SKM-1 (cell line): ENCODE measurements at regions not wholly inside any gene's neighbourhood (a gene's known extent, or its start where the extent isn't known, plus 50 kb on each side); places are given as distances from the start of the nearest gene placed in this dataset.
"Not testable (repeated sequence)": the region's sequence is repeated elsewhere in the genome, so short reads cannot be mapped to it uniquely, and the experiment has no call there.

ENCODE experiments used
- DNase-seq: peaks from one replicate; lab custom pipeline; 2025; ENCODE audit not compliant: unreplicated experiment; lab: John Stamatoyannopoulos, UW

DNA sequence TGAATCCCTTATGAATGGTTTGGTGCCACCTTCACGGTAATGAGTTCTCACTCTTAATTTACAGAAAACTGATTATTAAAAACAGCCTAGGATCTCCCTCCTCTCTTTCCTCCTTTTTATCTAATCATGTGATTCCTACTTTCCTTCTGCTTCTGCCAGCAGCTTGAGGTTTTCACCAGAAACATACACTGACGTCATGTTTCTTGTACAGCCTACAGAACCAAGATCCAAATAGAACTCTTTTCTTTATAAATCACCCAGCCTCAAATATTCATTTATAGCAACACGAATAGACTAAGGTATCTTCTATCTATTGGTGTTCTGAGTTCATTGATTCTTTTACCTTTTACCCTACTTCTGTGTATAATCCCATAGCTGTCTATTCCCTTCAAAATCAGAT, 388.9 kb upstream of the CDH10 start:
- DNase-seq: no peak

DNA sequence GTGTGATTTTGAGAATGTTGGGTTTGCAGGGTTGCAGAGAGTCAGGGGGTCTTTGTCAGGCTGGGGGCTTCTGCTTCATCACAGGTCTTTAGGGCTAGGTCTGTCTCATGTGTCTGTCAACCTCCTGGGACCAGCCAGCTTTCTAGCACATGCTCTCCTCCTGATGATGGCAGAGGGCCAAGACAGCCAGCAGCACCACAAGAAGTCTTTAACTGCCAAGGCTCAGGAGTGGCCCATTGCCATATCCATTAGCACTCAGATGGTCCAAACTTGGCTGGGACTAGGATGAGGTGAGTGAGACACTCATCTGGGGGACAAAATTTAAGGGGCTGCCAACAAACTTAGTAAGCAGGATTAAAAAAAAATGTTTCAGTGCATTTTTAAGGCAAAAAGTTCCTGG, 384.2 kb upstream of the CDH10 start:
- no peak for DNase-seq

DNA sequence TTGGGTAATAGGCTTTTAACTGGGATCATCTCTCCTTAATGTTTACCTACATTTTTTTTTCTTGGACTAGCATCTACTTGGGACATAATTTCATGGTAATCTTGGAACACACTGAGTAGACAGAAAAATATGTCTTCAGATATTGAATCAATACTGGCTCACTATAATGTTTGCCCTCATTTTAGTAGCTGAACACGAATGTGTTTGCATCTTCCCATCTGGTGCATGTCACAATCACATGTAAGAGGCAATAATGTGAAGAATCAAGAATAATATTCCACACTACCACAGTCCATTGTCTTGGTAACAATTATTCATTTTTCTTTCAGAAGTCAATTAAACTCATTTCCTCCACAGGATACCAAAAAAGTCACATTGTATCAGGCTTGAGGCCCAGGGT, 382.7 kb upstream of the CDH10 start:
- no peak for DNase-seq

DNA sequence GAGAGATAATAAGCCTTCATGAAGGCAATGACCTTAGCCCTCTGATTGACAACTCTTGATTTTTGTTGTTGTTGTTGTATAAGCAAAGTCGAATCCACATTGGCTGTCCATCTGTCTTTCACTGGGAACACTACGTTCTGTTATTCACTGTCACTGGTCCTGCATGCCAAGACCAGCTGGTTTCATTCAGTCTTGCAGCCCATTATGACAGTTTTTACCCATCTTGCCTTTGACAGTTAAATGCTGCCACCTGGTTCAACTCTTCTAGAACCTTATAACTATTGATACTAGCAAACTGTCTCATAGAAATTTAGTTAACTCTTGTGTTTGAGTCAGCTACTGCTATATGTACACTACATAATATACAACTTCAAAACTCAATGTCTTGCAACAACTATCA, 382.3 kb upstream of the CDH10 start:
- DNase-seq: no peak

DNA sequence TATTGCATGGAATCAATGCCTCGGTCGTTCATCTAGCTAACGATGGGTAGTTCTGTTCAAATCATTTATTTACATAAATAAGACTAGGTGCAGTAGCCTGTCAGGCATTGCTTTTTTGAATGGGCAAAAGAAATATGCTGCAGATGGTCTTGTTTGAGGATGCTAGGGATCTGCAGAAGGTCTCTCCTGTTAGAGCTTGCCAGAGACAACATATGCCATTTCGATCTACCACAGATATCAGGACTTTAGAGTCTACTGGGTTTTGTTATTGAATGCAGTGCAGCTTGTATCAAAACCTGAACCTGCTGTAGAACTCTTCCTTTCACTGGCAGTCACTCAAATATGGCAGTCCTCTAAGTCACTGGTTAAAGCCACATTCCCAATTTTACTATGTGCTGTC, 381.1 kb upstream of the CDH10 start:
- DNase-seq: no peak

DNA sequence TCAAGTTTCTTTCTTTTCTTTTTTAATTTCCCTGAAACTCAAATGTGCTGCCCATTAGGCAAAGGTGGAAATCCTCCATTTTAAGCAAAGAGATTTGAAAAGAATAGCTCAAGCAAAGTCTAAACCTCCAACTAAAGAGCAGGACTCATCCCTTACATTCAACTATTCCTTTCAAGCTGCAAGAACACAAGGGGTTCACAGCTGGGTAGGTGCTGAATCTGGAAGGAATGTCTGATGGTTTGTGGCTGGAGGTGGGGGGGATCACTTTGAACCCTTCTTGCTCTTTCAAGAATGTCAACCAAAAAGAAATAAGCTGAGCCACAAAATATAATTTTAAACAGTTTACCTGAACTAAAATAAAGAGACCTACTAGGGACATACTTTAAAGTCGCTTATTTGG, 375.7 kb upstream of the CDH10 start:
- DNase-seq: no peak

DNA sequence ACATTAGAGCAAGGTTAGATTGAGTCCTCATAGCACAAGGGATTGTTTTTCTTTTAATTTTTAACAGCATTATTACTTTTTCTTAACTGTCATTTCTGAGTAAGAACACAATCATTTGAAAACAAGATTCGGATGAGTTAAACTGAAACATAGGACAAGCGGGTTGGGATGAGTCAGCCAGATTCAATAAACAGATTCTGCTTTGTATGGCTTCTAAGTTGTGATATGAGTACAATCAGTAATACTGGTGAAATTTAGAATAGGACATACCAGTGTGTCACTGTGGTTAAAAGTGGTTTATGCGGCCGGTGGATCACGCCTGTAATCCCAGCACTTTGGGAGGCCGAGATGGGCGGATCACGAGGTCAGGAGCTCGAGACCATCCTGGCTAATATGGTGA, 364.3 kb upstream of the CDH10 start:
- no peak for DNase-seq

DNA sequence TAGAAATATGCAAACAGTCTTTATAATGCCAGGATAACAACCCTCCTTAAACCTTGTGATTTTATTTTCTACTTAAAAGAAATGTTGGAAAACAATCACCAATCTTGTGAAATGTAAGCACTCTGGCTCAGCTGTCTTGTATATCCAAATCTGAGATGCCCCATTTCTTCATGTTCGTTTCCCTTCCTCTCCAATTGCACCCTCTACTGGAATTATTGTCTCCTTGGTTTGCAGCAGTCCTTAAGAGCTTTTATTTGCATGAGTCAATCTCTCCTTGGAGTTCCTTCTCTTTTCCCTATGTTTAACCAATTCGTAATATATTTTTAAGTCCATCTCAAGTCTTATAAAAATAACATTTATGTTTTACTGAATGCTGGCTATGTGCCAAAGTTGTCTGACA, 362.0 kb upstream of the CDH10 start:
- DNase-seq: peak; percentile 27

DNA sequence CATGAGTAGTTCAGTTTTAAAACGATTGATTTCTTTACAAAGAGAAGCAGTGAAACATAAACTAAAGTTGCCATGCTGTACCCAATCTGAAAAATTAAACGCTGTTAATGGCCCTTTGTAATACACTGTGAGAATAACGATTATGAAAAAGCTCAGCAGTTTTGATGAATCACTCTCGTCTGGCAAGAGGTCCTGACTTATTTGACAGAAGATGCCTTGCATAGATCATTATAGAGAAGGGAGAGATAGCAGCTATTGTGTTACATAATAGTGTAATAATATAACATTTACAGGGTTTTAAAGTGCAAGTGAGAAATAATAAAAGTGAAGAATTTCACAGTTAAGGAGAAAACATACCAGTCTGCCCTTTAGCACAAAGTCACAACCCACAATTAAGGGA, 361.5 kb upstream of the CDH10 start:
- DNase-seq: no peak

DNA sequence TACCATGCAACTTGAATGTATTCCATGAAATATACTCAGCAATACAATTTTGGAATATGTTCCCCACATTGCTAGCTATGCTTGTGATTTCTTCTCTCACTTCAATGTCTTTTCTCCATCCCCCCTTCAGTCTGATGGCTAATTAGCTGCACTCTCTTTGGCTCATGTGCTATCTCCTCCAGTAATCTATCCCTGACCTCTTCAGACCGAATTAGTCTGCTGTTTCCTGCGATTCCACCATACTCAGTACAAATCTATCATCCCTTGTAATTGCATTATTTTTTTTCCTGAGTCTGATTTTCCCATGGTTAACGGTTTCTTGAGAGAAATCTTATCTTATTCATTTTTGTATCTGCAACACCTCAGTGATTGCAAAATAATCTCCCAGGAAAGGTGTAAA, 360.7 kb upstream of the CDH10 start:
- no peak for DNase-seq

DNA sequence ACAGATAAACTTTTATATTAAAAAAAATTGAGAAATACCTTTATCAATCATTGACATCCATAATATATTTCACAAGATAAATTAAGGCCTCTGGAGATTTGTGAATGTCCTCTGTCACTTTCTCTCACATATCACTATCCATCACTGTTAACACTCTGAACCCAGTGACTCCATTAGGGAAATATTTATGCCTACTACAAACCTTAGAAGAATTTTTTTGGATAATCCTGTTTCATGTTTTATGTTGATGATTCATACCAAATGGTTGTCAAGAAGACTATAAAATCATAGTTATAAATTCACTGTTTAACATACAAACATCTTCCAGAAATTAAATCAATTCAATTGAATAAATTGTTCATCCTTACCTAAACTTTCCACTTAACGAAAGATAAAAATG, 357.6 kb upstream of the CDH10 start:
- DNase-seq: no peak

DNA sequence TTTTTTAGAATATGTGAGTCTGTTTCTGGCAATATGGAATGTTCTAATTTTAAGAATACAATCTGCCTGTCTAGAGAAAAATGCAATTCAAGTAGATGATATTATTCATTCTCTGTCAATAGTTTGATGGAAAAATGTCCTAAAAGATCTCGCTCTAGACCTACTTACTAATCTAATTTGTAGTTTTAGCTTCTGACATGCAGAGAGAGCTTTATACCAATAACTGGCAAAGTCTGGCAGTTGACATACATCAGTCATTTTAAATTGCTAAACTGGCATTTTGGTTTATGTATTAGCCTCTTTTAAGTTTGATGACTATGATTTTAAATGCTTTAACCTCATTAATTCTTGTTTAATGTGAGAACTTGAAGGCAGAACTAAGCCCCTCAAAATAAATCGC, 355.0 kb upstream of the CDH10 start:
- DNase-seq: no peak

DNA sequence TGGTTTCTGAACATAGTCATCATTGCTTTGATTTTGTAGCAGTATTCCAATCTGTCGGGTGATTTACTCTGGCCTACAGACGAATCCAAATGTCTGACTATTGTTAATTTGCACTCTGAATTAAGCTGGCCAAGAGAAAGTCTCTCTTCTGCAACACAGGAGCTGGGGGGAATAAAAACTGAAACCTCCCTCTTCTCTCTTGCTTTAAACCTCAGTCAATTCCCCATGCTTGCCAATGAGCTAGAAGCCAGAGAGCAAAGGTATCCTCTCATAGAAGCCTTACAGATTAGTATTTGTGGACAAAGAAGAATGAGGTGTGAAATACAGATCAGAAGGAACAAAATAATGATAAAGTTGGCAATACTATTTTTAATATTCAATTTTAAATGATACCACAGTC, 353.9 kb upstream of the CDH10 start:
- DNase-seq: no peak

DNA sequence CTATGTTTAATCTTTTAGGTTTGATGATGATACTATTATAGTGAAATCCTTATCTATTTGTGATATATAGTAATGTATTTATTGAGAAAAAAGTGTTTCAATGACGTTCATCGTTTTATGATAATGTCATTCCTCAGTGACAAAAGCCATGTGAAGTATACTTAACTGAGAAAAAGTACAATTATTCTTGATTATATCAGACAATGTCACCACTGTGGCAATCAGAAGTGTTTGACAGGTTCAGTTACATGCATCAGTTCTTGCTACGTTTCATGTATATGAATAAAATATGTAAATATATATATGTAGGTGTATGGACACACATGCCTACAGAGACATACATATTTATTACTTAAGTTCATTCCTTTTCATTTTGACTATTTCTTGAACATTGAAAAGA, 341.5 kb upstream of the CDH10 start:
- DNase-seq: no peak

DNA sequence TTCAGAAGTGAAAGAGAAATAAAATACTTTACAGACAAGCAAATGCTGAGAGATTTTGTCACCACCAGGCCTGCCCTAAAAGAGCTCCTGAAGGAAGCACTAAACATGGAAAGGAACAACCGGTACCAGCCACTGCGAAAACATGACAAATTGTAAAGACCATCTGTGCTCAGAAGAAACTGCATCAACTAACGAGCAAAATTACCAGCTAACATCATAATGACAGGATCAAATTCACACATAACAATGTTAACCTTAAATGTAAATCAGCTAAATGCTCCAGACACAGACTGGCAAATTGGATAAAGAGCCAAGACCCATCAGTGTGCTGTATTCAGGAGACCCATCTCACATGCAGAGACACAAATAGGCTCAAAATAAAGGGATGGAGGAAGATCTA, 333.8 kb upstream of the CDH10 start:
- DNase-seq: not testable (repeated sequence)

DNA sequence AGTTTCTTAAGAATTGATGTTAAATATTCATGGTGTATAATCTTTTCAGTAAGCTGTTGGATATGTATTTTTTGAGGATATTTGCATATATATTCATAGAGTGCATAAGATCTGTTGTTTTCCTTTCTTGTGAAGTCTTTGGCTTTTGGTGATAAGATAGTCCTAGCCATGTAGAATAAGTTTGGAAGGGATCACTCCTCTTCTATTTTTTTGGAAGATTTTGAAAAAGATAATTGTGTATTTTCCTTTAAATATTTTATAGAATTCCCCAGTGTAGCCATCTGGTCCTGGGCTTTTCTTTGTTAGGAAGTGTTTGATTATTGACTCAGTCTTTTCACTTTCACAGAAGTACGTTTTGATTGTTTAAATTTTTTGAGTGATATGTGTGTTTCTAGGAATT, 318.8 kb upstream of the CDH10 start:
- no peak for DNase-seq

DNA sequence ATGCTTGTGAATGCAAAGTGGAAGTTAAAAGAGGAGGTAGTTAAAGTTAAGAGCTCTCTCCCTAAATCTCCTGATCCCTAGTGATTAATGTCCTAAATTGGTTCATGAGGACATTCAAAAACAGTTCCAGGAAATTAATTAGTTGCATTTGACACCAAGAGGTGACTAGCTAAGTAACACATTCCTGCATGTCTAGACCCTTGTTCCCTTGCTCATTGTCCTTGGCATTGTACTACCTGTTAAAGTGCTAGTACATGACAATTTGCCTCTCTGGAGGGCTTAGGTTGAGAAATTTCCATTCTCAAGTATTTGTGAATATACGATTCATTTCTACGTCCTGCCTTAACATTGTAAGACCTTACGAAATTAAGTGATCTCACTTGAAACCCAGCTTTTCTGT, 278.6 kb upstream of the CDH10 start:
- no peak for DNase-seq

DNA sequence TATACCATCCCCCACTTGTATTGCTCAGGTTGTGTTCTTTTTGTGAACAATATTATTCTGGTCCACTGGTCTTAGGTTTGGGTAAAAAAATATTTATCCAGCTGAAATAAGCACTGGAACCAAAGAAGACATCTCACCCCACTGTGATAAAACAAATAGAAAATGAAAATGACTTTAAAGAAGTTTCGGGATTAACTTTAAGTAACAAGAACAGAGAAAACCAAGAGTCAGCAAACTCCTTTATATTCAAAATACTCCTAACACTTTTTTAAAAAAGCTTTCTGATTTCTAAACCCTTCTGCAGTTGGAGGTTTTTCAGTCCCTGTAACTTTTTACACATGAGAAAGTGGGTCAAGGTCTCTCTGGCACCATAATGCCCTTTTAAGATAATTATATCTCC, 273.9 kb upstream of the CDH10 start:
- DNase-seq: no peak

DNA sequence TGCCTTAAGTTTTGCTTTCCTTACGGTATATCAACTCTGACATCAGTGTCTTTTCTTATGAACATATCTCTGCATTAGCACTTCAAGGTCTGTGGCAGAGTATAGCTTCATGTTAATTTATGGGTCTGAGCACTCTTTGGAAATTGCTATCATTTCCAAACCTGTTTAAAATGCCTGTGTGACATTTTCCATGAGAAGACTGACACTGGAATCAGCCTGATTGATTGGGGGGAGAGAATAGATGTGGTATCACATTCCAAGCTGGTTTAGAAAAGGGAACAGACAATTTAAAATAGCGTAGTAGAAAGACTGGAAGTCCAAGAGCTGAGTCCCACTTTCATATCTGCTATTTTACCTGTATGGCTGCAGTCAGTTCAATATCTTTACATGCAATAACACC, 272.1 kb upstream of the CDH10 start:
- no peak for DNase-seq

DNA sequence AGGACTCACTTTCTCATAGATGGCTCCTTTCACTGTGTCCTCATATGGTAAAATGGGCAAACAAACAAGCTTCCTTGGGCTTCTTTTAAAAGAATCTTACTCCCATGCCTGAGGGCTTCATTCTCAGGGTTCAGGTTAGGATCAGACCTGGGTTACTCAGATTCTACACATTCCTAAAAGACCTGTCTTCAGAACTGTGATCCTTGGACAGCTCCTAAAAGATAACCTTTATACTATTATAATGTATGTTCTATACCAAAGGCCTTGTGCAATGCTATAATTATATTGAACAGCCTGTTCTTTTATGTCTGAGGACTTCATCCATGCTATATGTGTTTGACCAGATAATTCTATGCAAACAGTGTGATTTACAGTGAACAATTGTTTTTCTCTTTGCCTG, 264.4 kb upstream of the CDH10 start:
- DNase-seq: no peak

DNA sequence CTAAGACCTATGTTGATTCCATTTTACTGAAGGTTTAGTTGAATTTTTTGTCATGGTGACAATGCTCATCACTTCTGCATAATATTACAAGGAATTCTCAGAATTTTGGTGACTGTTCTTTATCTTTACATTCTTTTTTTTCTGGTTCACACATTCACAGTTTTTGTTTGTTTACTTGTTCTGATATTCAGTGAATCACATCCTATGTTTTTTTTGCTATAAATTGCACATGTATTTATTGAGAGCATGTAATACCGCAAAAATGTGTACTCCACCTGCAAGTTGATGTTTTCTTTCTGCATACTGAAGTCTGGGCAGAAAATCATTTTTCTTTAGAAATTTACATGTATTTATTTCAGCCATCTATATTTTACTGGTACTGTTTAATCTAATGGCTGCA, 261.9 kb upstream of the CDH10 start:
- no peak for DNase-seq

DNA sequence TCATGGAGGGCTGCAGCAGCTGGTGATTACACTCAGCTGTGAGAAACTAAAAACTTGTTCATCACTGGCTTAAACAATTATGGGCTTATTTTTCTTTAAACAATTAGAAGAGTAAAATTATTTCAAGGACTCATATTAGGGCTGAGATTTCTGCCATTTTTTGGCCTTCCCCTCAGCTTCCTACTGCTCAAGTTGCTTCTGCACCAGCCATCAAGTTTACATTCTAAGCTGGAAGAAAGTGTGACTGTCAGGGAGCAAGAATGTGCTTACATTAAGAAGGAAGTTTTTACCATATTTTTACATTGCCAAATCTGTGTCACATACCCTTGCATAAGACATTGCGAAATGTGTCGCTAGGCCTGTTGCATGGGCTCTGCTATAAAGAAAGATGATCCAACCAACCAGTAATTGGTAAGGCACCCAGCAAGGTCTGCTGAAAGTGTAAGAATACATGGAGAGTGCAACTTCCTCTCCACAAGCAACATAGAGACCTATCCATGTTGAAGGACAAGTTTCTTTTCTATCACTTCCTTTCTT, 260.3 kb upstream of the CDH10 start:
- DNase-seq: peak; percentile 77

DNA sequence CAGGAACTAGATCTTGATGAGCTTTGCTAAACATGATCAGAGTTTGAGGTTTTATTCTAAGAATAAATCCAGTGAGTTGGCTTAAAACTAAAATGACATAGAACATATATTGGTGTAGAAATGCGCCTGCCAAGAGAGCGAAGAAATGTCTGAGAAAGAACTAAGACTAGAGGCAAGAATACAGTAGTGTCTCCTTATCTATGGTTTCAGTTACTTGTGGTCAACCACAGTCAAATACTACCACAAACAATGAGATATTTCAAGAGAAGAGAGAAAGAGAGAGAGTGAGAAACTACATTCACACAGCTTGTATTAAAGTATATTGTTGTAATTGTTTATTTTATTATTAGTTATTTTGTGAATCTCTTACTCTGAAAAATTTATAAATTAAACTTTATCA, 254.4 kb upstream of the CDH10 start:
- peak; percentile 2 for DNase-seq

DNA sequence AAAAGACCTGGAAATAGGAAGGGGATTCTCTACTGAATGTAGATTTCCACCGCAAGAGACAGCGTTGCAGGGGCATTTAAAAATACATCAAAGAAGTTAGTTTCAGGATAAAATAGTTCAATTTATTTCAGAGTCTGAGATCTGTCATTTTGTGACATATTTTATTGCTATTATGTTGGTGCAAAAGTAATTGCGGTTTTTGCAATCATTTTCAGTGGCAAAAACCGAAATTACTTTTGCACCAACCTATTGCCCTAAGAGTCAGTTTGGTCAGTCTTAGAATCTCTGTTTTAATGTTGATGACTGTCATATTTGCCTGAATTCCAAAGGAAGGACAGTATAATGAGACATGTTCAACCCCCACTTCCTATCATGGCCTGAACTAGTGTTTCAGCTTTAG, 219.5 kb upstream of the CDH10 start:
- DNase-seq: no peak
